ENCODE measurements at regions not wholly inside any gene's neighbourhood (a gene's known extent, or its start where the extent isn't known, plus 50 kb on each side); places are given as distances from the start of the nearest gene placed in this dataset.

DNA sequence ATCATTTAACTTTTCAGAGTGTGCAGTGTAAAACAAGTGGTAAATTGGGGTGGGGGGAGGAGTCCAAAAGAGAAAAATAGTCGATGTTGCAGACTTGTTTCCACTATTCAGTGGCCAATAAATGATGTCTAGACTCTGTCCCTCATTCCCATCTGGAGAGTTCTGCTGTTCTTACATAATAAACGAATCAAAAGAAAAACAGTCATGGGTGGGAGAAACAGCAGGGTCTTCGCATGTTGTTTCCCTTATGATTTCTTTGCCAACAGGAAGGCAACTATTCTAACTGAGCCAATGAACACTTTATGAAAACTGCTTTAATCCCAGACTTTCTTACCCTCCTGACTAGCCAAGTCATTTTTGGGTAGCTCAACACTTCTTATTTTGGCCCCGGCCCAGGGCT is 615.5 kb downstream of the FGF9 start:
- Histone ChIP-seq H3K4me1 (no peaks in the 10 kb centered on the region), H3K27ac (no peak overlapping the region), H3K4me3 (no peak overlapping the region), H3K27me3 (no peaks in the 10 kb centered on the region), H3K36me3 (no peaks in the 10 kb centered on the region), H3K9me3 (no peaks in the 10 kb centered on the region)
- 63 to 73% methylated on average over 4 of the region's 4 CpGs for WGBS, 2 donors (ENCODE audit: low coverage in 1 of 2)
- TF ChIP-seq POLR2A (IDR thresholded peaks at IDR 0.05) (no peak), POLR2AphosphoS5 (IDR thresholded peaks at IDR 0.05) (no peak), EP300 (IDR thresholded peaks at IDR 0.05) (no peak)
- TF ChIP-seq, protein P1, sequence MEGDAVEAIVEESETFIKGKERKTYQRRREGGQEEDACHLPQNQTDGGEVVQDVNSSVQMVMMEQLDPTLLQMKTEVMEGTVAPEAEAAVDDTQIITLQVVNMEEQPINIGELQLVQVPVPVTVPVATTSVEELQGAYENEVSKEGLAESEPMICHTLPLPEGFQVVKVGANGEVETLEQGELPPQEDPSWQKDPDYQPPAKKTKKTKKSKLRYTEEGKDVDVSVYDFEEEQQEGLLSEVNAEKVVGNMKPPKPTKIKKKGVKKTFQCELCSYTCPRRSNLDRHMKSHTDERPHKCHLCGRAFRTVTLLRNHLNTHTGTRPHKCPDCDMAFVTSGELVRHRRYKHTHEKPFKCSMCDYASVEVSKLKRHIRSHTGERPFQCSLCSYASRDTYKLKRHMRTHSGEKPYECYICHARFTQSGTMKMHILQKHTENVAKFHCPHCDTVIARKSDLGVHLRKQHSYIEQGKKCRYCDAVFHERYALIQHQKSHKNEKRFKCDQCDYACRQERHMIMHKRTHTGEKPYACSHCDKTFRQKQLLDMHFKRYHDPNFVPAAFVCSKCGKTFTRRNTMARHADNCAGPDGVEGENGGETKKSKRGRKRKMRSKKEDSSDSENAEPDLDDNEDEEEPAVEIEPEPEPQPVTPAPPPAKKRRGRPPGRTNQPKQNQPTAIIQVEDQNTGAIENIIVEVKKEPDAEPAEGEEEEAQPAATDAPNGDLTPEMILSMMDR (IDR thresholded peaks at IDR 0.05), result no peak
- ATAC-seq, result no peak

DNA sequence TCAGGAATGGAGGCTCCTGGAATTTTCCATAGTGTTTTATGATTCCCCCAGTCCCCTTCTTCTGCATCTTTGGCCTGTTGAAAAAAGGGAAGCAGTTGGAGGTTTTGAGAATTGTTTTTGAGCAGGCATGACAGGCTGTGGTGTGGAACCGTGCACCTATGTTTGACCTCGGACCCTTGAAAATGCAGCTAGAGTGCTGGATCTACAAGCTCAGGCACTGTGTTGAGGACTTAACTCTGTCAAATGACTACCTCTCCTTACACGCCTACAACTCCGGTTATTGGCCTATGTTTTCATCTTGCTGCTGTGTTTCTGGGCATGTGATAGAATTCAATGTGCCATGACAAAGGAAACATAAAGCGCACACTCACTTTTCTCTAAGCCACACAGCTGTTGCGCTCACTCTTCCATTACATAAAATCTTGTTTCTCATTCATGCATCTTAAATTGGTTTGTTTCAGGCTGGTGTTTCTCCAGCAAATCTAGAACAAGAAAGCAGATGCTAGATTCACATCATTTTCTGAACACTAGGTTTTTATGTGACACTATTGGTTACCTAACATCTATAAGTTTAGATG is 616.6 kb downstream of the FGF9 start:
- Histone ChIP-seq H3K4me1 (no peaks in the 10 kb centered on the region), H3K36me3 (no peaks in the 10 kb centered on the region), H3K27me3 (no peaks in the 10 kb centered on the region), H3K4me3 (no peak overlapping the region), H3K9me3 (no peaks in the 10 kb centered on the region), H3K27ac (no peak overlapping the region)
- TF ChIP-seq, protein P1 (IDR thresholded peaks at IDR 0.05), result no peak
- TF ChIP-seq POLR2AphosphoS5 (IDR thresholded peaks at IDR 0.05), result no peak
- TF ChIP-seq EP300 (IDR thresholded peaks at IDR 0.05), result no peak
- TF ChIP-seq POLR2A (IDR thresholded peaks at IDR 0.05), result no peak
- ATAC-seq, result no peak
- 94 to 100% methylated on average over 1 to 6 of the region's 6 CpGs for WGBS, 2 donors (ENCODE audit: low coverage in 1 of 2)

DNA sequence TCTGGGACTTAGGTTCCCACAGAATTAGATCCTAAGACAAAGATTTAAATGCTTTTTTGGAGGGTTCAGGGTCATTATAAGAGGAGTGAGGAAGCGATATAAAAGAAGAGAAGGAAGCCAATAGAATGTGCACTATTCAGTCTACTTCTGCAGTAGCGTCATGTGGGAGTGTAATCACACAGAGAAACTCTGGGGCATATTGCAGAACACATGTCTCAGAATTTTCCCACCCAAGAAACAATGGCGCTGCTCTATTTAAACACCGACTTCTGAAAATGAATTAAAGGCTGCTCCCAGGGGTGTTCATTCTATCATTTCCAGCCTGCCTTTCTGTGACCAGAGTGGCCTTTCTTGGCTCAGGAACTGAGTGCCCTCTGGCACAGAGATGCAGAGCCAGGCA is 617.6 kb downstream of the FGF9 start:
- no peak overlapping the region for H3K27ac ChIP-seq
- no peak overlapping the region for H3K4me3 ChIP-seq
- H3K4me1 ChIP-seq, result no peaks in the 10 kb centered on the region
- no peaks in the 10 kb centered on the region for H3K27me3 ChIP-seq
- H3K9me3 ChIP-seq, result no peaks in the 10 kb centered on the region
- WGBS, 2 donors (ENCODE audit: low coverage in 1 of 2), result 75 to 95% methylated on average over 4 of the region's 4 CpGs
- H3K36me3 ChIP-seq, result no peaks in the 10 kb centered on the region
- ATAC-seq, result no peak
- TF ChIP-seq EP300 (IDR thresholded peaks at IDR 0.05) (no peak), POLR2A (IDR thresholded peaks at IDR 0.05) (no peak), POLR2AphosphoS5 (IDR thresholded peaks at IDR 0.05) (no peak)
- TF ChIP-seq, protein P1 (IDR thresholded peaks at IDR 0.05), result no peak

DNA sequence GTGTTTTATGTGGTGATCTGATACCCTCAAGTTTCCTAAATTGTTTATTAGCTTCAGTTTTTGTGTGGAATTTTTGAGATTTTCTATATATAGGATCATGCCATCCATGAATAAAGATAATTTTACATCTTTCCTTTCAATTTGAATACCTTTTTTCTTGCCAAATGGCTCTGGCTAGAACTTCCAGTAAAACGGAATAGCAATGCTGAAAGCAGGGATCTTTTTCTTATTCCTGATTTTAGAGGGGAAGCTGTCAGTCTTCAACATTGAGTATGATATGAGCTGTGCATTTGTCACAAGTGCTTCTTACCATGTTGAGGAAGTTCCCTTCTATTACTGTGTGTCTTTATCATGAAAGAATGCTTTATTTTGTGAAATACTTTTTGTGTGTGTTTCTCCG is 618.8 kb downstream of the FGF9 start:
- ATAC-seq, result no peak
- H3K4me1 ChIP-seq, result no peaks in the 10 kb centered on the region
- 57 to 66% methylated on average over 1 to 2 of the region's 2 CpGs for WGBS, 2 donors (ENCODE audit: low coverage in 1 of 2)
- no peak overlapping the region for H3K27ac ChIP-seq
- H3K4me3 ChIP-seq, result no peak overlapping the region
- H3K36me3 ChIP-seq, result no peaks in the 10 kb centered on the region
- TF ChIP-seq, protein P1 (IDR thresholded peaks at IDR 0.05), result no peak
- no peak for TF ChIP-seq POLR2A (IDR thresholded peaks at IDR 0.05)
- no peak for TF ChIP-seq POLR2AphosphoS5 (IDR thresholded peaks at IDR 0.05)
- TF ChIP-seq EP300 (IDR thresholded peaks at IDR 0.05), result no peak
- H3K27me3 ChIP-seq, result no peaks in the 10 kb centered on the region
- H3K9me3 ChIP-seq, result no peaks in the 10 kb centered on the region

DNA sequence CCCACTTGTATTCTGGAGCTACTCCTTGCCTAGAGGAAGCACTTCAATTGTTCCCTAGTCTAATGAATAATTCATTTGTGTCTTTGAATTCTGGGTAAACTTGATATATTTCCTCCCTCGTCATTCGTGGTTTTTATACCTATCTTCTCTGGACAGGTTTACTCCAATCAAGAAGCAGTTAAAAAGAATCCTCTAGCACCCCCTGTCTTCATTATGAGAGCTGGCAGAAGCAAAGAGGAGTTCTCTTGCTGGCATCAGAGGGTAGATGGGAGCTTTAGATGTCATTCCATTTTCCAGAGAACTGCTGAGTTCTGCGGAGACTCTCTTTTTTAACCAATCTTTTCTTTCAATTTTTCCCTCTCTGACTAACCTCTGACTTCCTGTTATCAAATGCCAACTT is 627.7 kb downstream of the FGF9 start:
- Histone ChIP-seq H3K4me3 (no peak overlapping the region), H3K27ac (no peak overlapping the region), H3K9me3 (peaks cover 0 to 32% (median 0%) of the 10 kb centered on the region in 3 donors), H3K36me3 (no peaks in the 10 kb centered on the region), H3K4me1 (no peaks in the 10 kb centered on the region), H3K27me3 (no peaks in the 10 kb centered on the region)
- WGBS, 2 donors (ENCODE audit: low coverage in 1 of 2), result 63 to 93% methylated on average over 3 of the region's 3 CpGs
- ATAC-seq, result no peak
- TF ChIP-seq, protein P1 (IDR thresholded peaks at IDR 0.05), result no peak
- no peak for TF ChIP-seq EP300 (IDR thresholded peaks at IDR 0.05)
- TF ChIP-seq POLR2AphosphoS5 (IDR thresholded peaks at IDR 0.05), result no peak
- TF ChIP-seq POLR2A (IDR thresholded peaks at IDR 0.05), result no peak

Data from gastroesophageal sphincter (tissue), 4 donors.